DND-41 (cell line): ENCODE measurements at regions not wholly inside any gene's neighbourhood (a gene's known extent, or its start where the extent isn't known, plus 50 kb on each side); places are given as distances from the start of the nearest gene placed in this dataset.

Source experiments
- EZH2 ChIP-seq: IDR thresholded peaks from 3 replicates; pipeline ENCODE4 v1.6.1; 2012; ENCODE audit warnings: borderline replicate concordance, low read depth, mild to moderate bottlenecking, moderate library complexity, low read length, inconsistent platforms; ENCODE audit not compliant: severe bottlenecking
- TF ChIP-seq, protein P1 (sequence below): IDR thresholded peaks from 2 replicates; pipeline ENCODE4 v1.5.1; 2012; ENCODE audit warnings: borderline replicate concordance, low read length, moderate library complexity, mild to moderate bottlenecking; ENCODE audit not compliant: poor library complexity, severe bottlenecking; ENCODE audit errors: extremely low read depth

DNA sequence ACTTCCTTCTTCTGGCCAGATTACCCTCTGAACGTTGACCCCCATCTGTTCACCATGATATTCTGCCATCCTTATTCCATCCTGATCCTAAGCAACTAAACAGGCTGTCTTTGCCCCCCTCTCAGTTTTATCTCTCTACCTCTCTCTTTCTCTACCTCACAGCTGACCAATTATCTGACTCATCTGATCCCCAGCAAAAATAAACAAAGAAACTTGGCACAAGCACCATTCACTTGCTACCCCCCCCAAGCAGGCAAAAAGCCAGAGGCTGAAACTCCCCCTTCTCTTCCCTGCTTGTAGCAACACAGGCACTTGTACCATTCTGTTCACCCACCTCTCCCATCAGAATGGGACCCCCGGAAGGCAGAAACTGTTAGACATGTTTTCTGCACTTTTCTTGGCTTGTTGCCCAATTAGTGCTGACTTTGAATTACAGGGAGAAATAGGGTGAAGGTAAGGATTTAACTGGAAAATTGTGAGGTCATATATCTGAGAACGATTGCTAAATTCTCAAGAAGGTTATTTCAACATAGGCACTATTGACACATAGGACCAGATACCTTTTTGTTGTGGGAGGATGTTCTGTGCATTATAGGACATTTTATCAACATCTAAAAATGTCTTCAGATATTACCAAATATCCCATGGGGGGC, 163.2 kb downstream of the TOX3 start:
- TF ChIP-seq, protein P1, sequence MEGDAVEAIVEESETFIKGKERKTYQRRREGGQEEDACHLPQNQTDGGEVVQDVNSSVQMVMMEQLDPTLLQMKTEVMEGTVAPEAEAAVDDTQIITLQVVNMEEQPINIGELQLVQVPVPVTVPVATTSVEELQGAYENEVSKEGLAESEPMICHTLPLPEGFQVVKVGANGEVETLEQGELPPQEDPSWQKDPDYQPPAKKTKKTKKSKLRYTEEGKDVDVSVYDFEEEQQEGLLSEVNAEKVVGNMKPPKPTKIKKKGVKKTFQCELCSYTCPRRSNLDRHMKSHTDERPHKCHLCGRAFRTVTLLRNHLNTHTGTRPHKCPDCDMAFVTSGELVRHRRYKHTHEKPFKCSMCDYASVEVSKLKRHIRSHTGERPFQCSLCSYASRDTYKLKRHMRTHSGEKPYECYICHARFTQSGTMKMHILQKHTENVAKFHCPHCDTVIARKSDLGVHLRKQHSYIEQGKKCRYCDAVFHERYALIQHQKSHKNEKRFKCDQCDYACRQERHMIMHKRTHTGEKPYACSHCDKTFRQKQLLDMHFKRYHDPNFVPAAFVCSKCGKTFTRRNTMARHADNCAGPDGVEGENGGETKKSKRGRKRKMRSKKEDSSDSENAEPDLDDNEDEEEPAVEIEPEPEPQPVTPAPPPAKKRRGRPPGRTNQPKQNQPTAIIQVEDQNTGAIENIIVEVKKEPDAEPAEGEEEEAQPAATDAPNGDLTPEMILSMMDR = no peak
- TF ChIP-seq EZH2 = no peak
